ENCODE measurements at regions not wholly inside any gene's neighbourhood (a gene's known extent, or its start where the extent isn't known, plus 50 kb on each side); places are given as distances from the start of the nearest gene placed in this dataset.

DNA sequence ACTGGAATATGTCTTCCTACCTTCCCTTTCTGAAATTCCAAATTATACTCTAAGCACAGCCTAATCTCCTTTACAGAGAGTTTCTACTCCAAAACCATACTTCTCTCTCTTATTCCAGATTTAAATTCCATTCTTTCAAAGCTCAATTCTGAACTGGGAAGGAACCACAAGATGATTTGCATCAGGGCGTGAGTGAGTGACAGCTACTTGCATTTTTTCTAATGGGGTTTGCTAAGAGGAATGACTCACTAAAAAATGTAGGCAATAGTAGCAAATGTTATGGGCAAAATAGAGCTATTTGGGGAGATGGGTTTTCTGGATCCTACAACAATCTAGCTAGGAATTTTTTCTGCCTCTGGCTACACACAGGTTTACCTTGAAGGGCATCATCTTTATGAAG, 244.6 kb upstream of the PSMD7 start:
- CTCF ChIA-PET = interaction anchor here (1.3 kb wide), 1 partner anchor 17 kb away, joined by 4 read pairs; no protein-coding TSS in a partner anchor
- POLR2A ChIA-PET = no interaction called here
- TF ChIP-seq, protein P1, sequence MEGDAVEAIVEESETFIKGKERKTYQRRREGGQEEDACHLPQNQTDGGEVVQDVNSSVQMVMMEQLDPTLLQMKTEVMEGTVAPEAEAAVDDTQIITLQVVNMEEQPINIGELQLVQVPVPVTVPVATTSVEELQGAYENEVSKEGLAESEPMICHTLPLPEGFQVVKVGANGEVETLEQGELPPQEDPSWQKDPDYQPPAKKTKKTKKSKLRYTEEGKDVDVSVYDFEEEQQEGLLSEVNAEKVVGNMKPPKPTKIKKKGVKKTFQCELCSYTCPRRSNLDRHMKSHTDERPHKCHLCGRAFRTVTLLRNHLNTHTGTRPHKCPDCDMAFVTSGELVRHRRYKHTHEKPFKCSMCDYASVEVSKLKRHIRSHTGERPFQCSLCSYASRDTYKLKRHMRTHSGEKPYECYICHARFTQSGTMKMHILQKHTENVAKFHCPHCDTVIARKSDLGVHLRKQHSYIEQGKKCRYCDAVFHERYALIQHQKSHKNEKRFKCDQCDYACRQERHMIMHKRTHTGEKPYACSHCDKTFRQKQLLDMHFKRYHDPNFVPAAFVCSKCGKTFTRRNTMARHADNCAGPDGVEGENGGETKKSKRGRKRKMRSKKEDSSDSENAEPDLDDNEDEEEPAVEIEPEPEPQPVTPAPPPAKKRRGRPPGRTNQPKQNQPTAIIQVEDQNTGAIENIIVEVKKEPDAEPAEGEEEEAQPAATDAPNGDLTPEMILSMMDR (IDR thresholded peaks at IDR 0.05; ENCODE audit: insufficient read depth, low read length, missing control alignments) = no peak
- no peak for DNase-seq (ENCODE audit: low read depth, low spot score)
- H3K4me3 ChIP-seq (ENCODE audit: low read depth, low read length) = no peak overlapping the region

DNA sequence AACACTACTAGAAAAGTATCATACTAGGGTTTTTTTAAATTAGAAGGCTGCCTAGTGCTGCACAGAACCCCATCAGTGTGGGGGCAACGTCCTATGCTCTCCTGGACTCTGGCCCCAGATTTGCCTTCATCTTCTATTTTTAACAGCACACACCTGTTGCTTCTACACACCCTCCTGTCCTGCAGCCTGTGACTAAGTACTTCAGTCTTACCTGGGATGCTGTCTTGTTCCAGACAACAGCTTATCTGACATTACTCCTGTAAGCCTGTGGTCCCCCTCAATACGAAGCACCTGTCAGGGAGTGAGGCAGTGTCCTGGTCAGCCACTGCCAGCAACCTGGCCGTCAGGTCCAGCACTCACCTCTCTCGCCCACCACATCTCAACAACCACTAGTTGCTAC, 247.6 kb upstream of the PSMD7 start:
- POLR2A ChIA-PET = no interaction called here
- H3K4me3 ChIP-seq (ENCODE audit: low read depth, low read length) = no peak overlapping the region
- TF ChIP-seq, protein P1 (IDR thresholded peaks at IDR 0.05; ENCODE audit: insufficient read depth, low read length, missing control alignments) = no peak
- DNase-seq (ENCODE audit: low read depth, low spot score) = no peak
- CTCF ChIA-PET = no interaction called here

DNA sequence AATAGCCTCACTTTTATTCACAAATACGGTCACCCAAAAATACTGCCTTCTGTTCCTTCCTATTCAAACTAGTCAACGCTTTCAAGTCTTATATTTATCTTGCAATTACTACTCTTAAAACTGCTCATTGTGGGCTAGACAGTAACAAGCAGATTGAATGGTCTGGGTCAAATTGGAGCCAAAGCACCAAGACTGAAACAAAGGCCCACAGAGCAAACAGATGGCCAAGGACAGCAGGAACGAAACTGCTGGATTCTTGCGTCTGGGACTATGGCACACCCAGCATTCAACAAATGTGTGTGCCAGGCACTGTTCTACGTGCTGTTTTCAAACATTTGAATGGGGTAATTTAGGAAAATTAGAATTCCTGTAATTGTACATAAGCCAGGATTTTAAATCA, 250.1 kb upstream of the PSMD7 start:
- DNase-seq (ENCODE audit: low read depth, low spot score) = no peak
- TF ChIP-seq, protein P1 (IDR thresholded peaks at IDR 0.05; ENCODE audit: insufficient read depth, low read length, missing control alignments) = no peak
- H3K4me3 ChIP-seq (ENCODE audit: low read depth, low read length) = no peak overlapping the region
- CTCF ChIA-PET = interaction anchor here (3.6 kb wide), 1 partner anchor 12 kb away, joined by 17 read pairs; no protein-coding TSS in a partner anchor
- POLR2A ChIA-PET = no interaction called here

DNA sequence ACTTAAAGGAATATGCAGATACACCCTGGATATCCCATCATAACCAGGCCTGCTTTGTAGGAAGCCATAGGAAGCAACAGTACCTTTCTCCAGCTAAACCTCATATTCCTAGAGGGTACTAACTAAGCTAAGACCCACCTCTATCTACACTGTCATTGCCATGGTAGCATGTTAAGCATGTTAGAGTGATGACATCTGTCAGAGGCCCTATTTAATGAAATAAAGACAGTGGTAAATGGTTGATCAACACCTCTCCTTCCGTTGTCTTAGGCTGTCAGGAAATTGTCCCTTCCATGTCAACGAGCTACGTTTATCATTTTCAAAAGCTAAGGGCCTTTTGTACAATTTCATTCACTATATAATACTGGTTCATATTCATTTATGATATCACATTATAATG, 251.1 kb upstream of the PSMD7 start:
- DNase-seq (ENCODE audit: low read depth, low spot score) = no peak
- no peak overlapping the region for H3K4me3 ChIP-seq (ENCODE audit: low read depth, low read length)
- POLR2A ChIA-PET = no interaction called here
- CTCF ChIA-PET = interaction anchor here (3.6 kb wide), 1 partner anchor 11 kb away, joined by 17 read pairs; no protein-coding TSS in a partner anchor
- TF ChIP-seq, protein P1 (IDR thresholded peaks at IDR 0.05; ENCODE audit: insufficient read depth, low read length, missing control alignments) = no peak

DNA sequence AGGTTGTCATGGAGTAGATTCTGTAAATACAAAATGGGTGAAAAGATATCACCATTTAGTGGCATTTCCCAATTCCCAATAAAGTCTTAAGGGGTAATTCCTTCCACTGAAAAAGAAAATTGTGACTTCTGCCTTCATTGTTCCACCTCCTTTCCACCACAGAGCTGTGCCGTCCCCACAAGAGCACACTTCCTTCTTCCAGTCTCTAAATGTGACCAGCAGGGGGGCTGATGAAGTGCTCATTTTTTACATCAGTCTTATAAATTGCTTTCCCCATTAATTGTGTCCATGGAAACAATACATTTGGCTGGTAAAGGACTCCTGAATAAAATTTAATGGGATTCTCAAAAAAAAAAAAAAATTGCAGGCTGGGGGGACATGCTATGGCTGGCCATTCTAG, 260.8 kb upstream of the PSMD7 start:
- POLR2A ChIA-PET = no interaction called here

DNA sequence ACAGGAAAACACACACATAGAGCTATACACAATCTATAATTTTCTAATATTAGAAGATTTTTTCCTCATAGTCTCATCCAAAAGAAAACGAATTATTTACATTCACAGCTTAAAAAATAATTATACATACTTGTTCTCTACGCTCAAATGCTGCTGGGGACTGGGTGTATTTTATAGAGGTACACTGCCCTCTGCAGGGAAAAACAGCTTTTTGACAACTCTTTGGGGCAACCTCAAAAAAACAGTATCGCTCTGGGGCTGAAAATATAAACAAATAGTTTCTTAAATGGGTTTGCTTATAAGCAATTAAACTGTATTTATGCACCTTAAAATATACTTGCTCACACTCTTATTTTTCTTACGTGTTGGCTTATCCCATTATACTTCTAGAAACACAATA, 261.8 kb upstream of the PSMD7 start:
- ChIA-PET POLR2A (no interaction called here), CTCF (interaction anchor here (0.6 to 2.3 kb wide), 9 partner anchors 10 to 1911 kb away, joined by 3 to 17 read pairs (median 4); no protein-coding TSS in a partner anchor)
- H3K4me3 ChIP-seq (ENCODE audit: low read depth, low read length) = no peak overlapping the region
- no peak for DNase-seq (ENCODE audit: low read depth, low spot score)
- TF ChIP-seq, protein P1 (IDR thresholded peaks at IDR 0.05; ENCODE audit: insufficient read depth, low read length, missing control alignments) = no peak

More for the DNA sequence above, 260.8 kb upstream of the PSMD7 start:
- TF ChIP-seq, protein P1 (IDR thresholded peaks at IDR 0.05; ENCODE audit: insufficient read depth, low read length, missing control alignments) = peak; percentile 2
- CTCF ChIA-PET = interaction anchor here (1.3 to 2.3 kb wide), 5 partner anchors 9 to 1911 kb away, joined by 3 to 17 read pairs (median 6); no protein-coding TSS in a partner anchor
- no peak overlapping the region for H3K4me3 ChIP-seq (ENCODE audit: low read depth, low read length)
- no peak for DNase-seq (ENCODE audit: low read depth, low spot score)

Data from AG04449 (cell line).